ENCODE measurements at regions not wholly inside any gene's neighbourhood (a gene's known extent, or its start where the extent isn't known, plus 50 kb on each side); places are given as distances from the start of the nearest gene placed in this dataset.

GRCh38 chr3:145188079-145188770, 972.8 kb downstream of the PLOD2 start:
- no peak for TF ChIP-seq CTCF (conservative IDR thresholded peaks at IDR 0.05)
- Histone ChIP-seq H3K23me2 (ENCODE audit: insufficient read length, low read depth, low read length, poor library complexity, severe bottlenecking) (no peaks in the 10 kb centered on the region), H3K27ac (ENCODE audit: insufficient read length, low read depth, low read length) (no peak overlapping the region), H3K23ac (ENCODE audit: insufficient read length, low read depth, low read length) (no peak overlapping the region), H4K20me1 (ENCODE audit: control insufficient read depth, insufficient read depth, insufficient read length) (no peaks in the 10 kb centered on the region), H3K4me2 (ENCODE audit: insufficient read depth, insufficient read length, low read length) (no peak overlapping the region), H2BK5ac (ENCODE audit: insufficient read length, low read length) (no peak overlapping the region), H3T11ph (ENCODE audit: low read length) (no peak overlapping the region), H3K14ac (ENCODE audit: insufficient read depth, low read length) (no peak overlapping the region), H4K91ac (ENCODE audit: insufficient read length, low read depth, low read length) (no peak overlapping the region), H2AK5ac (ENCODE audit: insufficient read length, low read length) (no peak overlapping the region), H4K5ac (ENCODE audit: insufficient read length, low read depth, low read length) (no peak overlapping the region), H3K4me1 (ENCODE audit: insufficient read depth, low read length) (peaks cover 6% of the 10 kb centered on the region; the same call in 1 of the 2 replicates), H4K8ac (replicated peaks; ENCODE audit: insufficient read length, low read depth, low read length) (no peak overlapping the region), H2AFZ (ENCODE audit: low read length) (peak overlapping the region; percentile 32), H3K56ac (ENCODE audit: insufficient read length, low read depth, low read length) (no peak overlapping the region), H3K4ac (ENCODE audit: low read depth, low read length) (no peak overlapping the region), H2BK20ac (ENCODE audit: low read depth, low read length, poor library complexity, severe bottlenecking) (no peak overlapping the region), H2BK12ac (ENCODE audit: insufficient read length, low read depth, low read length) (no peak overlapping the region), H3K18ac (ENCODE audit: insufficient read length, low read depth, low read length) (no peak overlapping the region), H3K79me1 (ENCODE audit: insufficient read depth, low read depth, low read length, poor library complexity, severe bottlenecking) (no peaks in the 10 kb centered on the region), H3K9me3 (ENCODE audit: control insufficient read depth, low read depth, low read length) (no peaks in the 10 kb centered on the region), H2BK120ac (ENCODE audit: low read depth, low read length, poor library complexity, severe bottlenecking) (no peak overlapping the region), H3K27me3 (ENCODE audit: insufficient read depth, low read length) (no peaks in the 10 kb centered on the region), H3K79me2 (ENCODE audit: insufficient read depth, low read length) (no peaks in the 10 kb centered on the region), H2BK15ac (ENCODE audit: low read depth, low read length) (no peak overlapping the region), H3K9ac (ENCODE audit: extremely low read depth, insufficient read length, low read length) (no peak overlapping the region)
- Mint-ChIP-seq H3K27ac (peak overlapping the region; percentile 17 to 76 (median 51); a peak in 3 of 7 replicates), H3K9me3 (no peaks in the 10 kb centered on the region), H3K36me3 (ENCODE audit: insufficient read depth in 1 of 3, low read depth in 3 of 3) (no peaks in the 10 kb centered on the region), H3K4me3 (no peak overlapping the region), H3K4me1 (peaks cover 8% of the 10 kb centered on the region in 2 experiments), H3K27me3 (ENCODE audit: low read depth) (no peaks in the 10 kb centered on the region)
- no CpG with 5 or more reads among the region's 2 CpGs for WGBS (ENCODE audit: extremely low coverage, insufficient read length, low lambda C conversion rate)
- DNase-seq, result no peak

All from H9 (cell line).